GM12891 (cell line): ENCODE measurements at regions not wholly inside any gene's neighbourhood (a gene's known extent, or its start where the extent isn't known, plus 50 kb on each side); places are given as distances from the start of the nearest gene placed in this dataset.

Experiments used
- DNase-seq: peaks from one replicate; pipeline ENCODE4 v3.0.0; 2011; ENCODE audit warnings: low spot score; ENCODE audit not compliant: insufficient read length
- FAIRE-seq: peaks from 2 replicates; lab custom pipeline; 2011; peaks lifted over from hg19 to GRCh38; lab: Jason Lieb, UNC
- PAX5 ChIP-seq: IDR thresholded peaks from 2 replicates; pipeline ENCODE4 v1.6.1; 2011; ENCODE audit warnings: low read length, moderate library complexity, mild to moderate bottlenecking; ENCODE audit not compliant: insufficient read depth, severe bottlenecking
- POLR2A ChIP-seq: IDR thresholded peaks from 2 replicates; pipeline ENCODE4 v1.6.1; 2011; ENCODE audit warnings: low read depth, low read length, control low read depth
- POLR2AphosphoS5 ChIP-seq: IDR thresholded peaks from 2 replicates; pipeline ENCODE4 v1.6.1; 2011; ENCODE audit warnings: low read depth, low read length, control low read depth
- POU2F2 ChIP-seq: IDR thresholded peaks from 2 replicates; pipeline ENCODE4 v1.6.1; 2011; ENCODE audit warnings: low read depth, mild to moderate bottlenecking, control low read depth, low read length, moderate library complexity
- SPI1 ChIP-seq: IDR thresholded peaks from 2 replicates; pipeline ENCODE4 v1.6.1; 2011; ENCODE audit warnings: low read depth, low read length, control low read depth
- TAF1 ChIP-seq: IDR thresholded peaks from 2 replicates; pipeline ENCODE4 v1.6.1; 2011; ENCODE audit warnings: low read depth, low read length, control low read depth

DNA sequence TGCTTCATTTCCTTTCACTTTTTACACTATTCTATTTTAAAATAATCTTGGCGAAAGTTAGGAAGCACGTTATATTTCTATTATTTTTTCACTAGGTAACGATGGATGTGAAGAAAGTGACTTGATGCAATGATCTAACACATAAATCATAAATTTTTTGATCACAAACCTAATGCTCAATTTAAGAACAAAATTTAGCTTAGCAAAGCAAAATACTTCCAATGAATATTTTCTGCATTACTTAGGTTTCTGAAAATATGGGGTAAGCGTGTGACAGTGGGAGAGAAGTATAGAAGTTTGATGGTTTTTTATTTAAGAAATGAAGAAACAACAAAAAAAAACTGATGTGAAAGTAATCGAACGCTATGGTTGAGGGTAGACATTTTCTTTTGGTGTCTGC, 1528.7 kb upstream of the CDH9 start:
- no peak for FAIRE-seq
- TF ChIP-seq TAF1: no peak
- no peak for TF ChIP-seq PAX5
- no peak for TF ChIP-seq POU2F2
- DNase-seq: no peak

- FAIRE-seq: no peak
- no peak for TF ChIP-seq POLR2AphosphoS5
- TF ChIP-seq SPI1: no peak
- TF ChIP-seq POU2F2: no peak
- no peak for TF ChIP-seq PAX5
- TF ChIP-seq POLR2A: no peak
- no peak for TF ChIP-seq TAF1
- DNase-seq: no peak
Observed at GRCh38 chr5:28561522-28561921, 1523.1 kb upstream of the CDH9 start.

DNA sequence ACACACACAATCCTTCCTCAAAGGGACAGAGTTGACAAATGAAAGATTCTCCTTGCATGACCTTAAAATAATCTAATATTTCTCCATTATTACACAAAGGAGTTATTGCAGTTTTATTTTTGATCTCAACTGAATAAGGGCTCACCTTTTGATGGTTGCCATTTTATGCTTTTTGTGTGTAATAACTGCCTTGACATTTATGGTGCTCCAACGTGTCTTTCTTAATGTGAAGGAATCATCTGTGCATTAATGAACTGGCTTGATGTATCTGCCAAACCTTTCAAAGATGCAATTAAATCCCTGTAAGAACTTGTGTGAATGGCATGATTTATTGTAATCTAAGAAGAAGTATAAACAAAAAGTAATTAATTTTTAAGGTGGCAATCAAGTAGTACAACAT, 1519.8 kb upstream of the CDH9 start:
- no peak for DNase-seq
- TF ChIP-seq PAX5 (no peak), POLR2AphosphoS5 (no peak), POU2F2 (no peak)
- FAIRE-seq: no peak

DNA sequence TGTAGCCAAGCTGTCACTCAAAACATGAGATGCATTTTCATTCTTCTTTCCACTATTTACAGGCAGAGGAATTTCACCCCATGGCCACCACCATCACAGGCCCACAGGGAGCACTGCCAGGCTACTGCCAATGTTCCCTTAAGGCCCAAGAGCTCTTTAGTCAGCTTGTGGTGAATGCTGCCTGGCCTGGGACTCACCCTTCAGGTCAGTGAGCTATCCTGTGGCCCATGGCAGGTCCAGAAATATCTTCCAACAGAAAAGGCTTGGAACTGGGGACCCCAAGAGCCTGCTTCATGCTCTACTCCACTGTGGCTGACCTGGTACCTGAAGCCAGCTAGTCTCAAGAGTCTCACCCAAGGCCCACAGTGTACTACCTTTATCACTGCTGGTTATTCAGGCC, 1518.7 kb upstream of the CDH9 start:
- FAIRE-seq (no peak), DNase-seq (no peak)
- TF ChIP-seq POLR2A: no peak
- TF ChIP-seq SPI1: no peak
- no peak for TF ChIP-seq PAX5
- TF ChIP-seq POLR2AphosphoS5: no peak
- no peak for TF ChIP-seq TAF1

DNA sequence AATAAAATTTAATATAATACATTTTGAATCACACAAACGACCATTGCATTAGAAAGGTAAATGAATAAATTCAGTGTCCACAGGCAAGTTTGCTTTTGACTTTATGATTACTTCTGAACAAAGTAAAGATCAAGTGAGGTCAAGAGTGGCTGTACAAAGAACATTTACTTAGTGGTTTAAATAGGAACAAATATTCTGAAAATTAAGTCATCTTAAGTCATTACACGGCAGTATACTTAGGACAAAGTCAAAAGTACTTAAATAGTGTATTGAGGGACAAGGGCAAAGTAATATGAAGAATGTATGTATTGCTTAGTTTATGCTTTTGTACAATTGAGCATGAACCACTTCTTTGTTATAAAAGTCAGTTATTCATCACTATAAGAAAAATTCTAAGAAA, 1511.2 kb upstream of the CDH9 start:
- no peak for FAIRE-seq
- TF ChIP-seq PAX5: no peak
- TF ChIP-seq POLR2A: no peak
- no peak for TF ChIP-seq SPI1
- TF ChIP-seq TAF1: no peak
- TF ChIP-seq POLR2AphosphoS5: no peak
- no peak for TF ChIP-seq POU2F2
- DNase-seq: no peak

- FAIRE-seq: no peak
- TF ChIP-seq POLR2A (no peak), TAF1 (no peak), POU2F2 (no peak), POLR2AphosphoS5 (no peak), SPI1 (no peak), PAX5 (no peak)
- DNase-seq: no peak
Observed at GRCh38 chr5:28548856-28549255, 1510.5 kb upstream of the CDH9 start.

DNA sequence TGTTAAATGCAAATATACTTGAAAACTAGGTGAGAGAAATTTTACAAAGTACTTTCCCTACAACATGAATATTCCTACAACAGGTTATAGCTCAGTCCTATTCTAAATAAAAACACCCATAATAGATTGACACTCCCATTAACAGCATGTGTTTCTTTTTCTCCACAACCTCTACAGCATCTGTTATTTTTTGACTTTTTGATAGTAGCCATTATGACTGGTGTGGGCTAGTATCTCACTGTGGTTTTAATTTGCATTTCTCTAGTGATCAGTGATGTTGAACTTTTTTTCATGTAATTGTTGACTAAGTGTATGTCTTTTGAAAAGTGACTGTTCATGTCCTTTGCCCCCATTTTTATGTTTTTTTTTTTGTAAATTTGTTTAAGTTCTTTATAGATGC, 1506.1 kb upstream of the CDH9 start:
- TF ChIP-seq POLR2AphosphoS5 (no peak), SPI1 (no peak)
- DNase-seq (no peak), FAIRE-seq (no peak)

DNA sequence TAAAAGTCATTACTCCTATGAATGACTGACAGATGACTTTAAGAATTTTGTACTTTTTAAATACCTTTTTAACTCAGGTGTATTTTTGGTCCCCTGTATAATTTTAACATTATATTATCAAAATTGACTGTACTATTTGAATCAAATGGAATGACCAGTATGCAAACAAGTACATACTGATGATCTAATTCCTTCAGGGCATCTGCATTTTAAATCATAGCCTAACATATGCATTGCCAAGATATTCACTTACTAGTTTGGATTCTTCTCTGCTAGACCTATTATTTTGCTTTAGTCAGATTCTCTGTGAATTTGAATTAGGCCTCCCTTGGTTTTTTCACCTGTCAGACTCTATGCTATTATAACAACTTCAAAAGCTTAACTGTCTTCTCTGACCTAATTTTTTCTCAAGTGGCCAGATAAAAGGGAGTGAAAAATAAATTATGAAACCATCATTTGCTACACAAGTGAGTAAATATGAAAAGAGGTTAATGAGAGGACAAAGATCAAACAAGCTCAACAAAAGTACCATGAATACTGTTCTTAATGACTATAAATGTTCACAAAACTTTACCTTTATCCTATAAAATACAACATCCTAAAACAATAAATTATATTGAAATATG, 1505.2 kb upstream of the CDH9 start:
- no peak for TF ChIP-seq SPI1
- DNase-seq (no peak), FAIRE-seq (no peak)

- FAIRE-seq: no peak
- no peak for DNase-seq
- TF ChIP-seq SPI1 (no peak), POLR2AphosphoS5 (no peak), POLR2A (no peak), PAX5 (no peak), POU2F2 (no peak), TAF1 (no peak)
Observed at GRCh38 chr5:28542987-28543386, 1504.6 kb upstream of the CDH9 start.

DNA sequence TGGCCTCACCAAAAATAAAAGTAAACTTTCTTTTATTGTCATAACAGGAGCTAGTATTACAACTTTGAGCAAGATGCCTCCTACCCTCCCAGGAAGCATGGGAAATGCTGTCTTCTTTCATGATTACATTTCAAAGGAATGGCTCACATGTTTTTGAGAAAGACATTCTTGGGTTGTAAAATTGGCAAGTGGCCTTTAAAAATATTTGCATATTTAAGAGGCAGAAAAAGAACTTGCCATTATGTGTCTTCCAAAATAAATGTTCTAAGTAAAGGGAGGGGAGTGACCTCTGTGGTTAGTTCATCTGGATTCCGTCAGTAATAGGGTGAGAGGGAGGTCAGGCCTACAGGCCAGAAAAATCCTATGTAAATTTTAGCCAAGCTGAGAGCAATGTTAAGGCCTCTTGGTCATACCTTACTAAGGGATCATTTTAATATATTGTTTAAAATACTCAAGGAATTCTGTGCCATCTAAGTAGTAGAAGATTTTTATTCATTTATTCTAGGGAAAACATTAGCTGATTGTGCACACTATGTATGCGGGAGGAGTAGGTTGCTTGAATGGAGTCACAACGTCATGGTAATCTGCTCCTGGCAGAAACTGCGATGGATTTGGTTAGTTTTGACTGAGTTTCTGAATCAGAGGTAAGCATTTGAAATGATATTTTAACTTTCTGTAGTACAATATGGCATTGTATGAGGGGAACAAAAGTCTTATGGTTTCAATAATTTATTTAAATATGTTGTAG, 1485.7 kb upstream of the CDH9 start:
- DNase-seq (no peak), FAIRE-seq (no peak)
- TF ChIP-seq POLR2A (no peak), POLR2AphosphoS5 (no peak), PAX5 (no peak), SPI1 (no peak), POU2F2 (no peak), TAF1 (no peak)
